Endothelial cell of umbilical vein (primary cell): ENCODE measurements at regions not wholly inside any gene's neighbourhood (a gene's known extent, or its start where the extent isn't known, plus 50 kb on each side); places are given as distances from the start of the nearest gene placed in this dataset.
A peak's percentile ranks its signal among the peaks of the same experiment; 100 is the strongest.

ENCODE experiments used
- EZH2 ChIP-seq: IDR thresholded peaks from 2 replicates; pipeline ENCODE4 v1.6.1; 2012; ENCODE audit warnings: borderline replicate concordance, low read depth, mild to moderate bottlenecking, moderate library complexity, low read length, inconsistent platforms; ENCODE audit not compliant: severe bottlenecking
- JUN ChIP-seq: IDR thresholded peaks from 2 replicates; pipeline ENCODE4 v1.6.1; 2011; ENCODE audit warnings: borderline replicate concordance, low read depth; ENCODE audit not compliant: insufficient read length, insufficient read depth
- MYC ChIP-seq: IDR thresholded peaks from one replicate; pipeline ENCODE4 v1.6.1; 2011; ENCODE audit warnings: mild to moderate bottlenecking, low read depth, low read length
- POLR2A ChIP-seq: IDR thresholded peaks from 2 replicates; pipeline ENCODE4 v1.6.1; 2012; ENCODE audit warnings: low read depth, mild to moderate bottlenecking, control low read depth, low read length
- POLR2AphosphoS5 ChIP-seq: IDR thresholded peaks from 2 replicates; pipeline ENCODE4 v1.6.1; 2012; ENCODE audit warnings: low read depth, mild to moderate bottlenecking, control low read depth, low read length, moderate library complexity; ENCODE audit not compliant: insufficient read depth
- TF ChIP-seq, protein P1 (sequence below), 2 donors: IDR thresholded peaks; 1 replicate in 1 of 2; 2 replicates in 1 of 2; pipeline ENCODE4 v1.5.1; 2011; ENCODE audit warnings: low read length in 2 of 2, mild to moderate bottlenecking in 2 of 2, moderate library complexity in 2 of 2, control low read depth in 1 of 2, inconsistent platforms in 1 of 2, low read depth in 1 of 2; ENCODE audit not compliant: insufficient read depth in 1 of 2; ENCODE audit errors: extremely low read depth in 1 of 2
- TF ChIP-seq, protein P2 (sequence below): IDR thresholded peaks from 2 replicates; pipeline ENCODE4 v1.6.1; 2011; ENCODE audit not compliant: insufficient read depth, insufficient read length

DNA sequence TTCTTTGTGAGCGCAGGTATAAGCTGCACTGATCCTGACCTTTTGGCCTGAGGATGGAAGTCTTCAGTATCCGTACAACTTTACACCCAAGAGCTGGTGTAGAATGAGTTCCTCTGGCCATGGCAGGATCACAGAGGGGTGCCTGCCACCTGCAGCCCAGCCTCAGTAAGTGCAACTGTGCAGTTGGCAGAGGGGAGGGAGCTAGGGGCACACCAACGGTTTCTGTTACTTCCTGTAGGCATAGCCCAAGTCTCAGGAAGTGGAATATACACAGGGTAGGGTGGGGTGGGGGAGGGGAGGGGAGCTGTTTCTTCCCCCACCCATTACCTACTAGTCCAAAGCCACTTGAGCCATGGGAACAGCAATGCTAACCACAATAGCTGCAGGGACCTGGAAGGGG, 85.4 kb upstream of the GBA3 start:
- TF ChIP-seq EZH2 (no peak), POLR2AphosphoS5 (no peak), POLR2A (no peak), MYC (no peak), JUN (no peak)
- TF ChIP-seq, protein P1, sequence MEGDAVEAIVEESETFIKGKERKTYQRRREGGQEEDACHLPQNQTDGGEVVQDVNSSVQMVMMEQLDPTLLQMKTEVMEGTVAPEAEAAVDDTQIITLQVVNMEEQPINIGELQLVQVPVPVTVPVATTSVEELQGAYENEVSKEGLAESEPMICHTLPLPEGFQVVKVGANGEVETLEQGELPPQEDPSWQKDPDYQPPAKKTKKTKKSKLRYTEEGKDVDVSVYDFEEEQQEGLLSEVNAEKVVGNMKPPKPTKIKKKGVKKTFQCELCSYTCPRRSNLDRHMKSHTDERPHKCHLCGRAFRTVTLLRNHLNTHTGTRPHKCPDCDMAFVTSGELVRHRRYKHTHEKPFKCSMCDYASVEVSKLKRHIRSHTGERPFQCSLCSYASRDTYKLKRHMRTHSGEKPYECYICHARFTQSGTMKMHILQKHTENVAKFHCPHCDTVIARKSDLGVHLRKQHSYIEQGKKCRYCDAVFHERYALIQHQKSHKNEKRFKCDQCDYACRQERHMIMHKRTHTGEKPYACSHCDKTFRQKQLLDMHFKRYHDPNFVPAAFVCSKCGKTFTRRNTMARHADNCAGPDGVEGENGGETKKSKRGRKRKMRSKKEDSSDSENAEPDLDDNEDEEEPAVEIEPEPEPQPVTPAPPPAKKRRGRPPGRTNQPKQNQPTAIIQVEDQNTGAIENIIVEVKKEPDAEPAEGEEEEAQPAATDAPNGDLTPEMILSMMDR (IDR thresholded peaks at IDR 0.05; ENCODE audit: extremely low read depth in 1 of 2, insufficient read depth in 1 of 2, low read depth in 1 of 2, low read length in 2 of 2), result peak; percentile 10 to 54
- TF ChIP-seq, protein P2, sequence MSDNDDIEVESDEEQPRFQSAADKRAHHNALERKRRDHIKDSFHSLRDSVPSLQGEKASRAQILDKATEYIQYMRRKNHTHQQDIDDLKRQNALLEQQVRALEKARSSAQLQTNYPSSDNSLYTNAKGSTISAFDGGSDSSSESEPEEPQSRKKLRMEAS, result no peak
